H9 (cell line): ENCODE measurements at regions not wholly inside any gene's neighbourhood (a gene's known extent, or its start where the extent isn't known, plus 50 kb on each side); places are given as distances from the start of the nearest gene placed in this dataset.

Experiments used
- DNase-seq: peaks from one replicate; pipeline ENCODE4 v3.0.0-alpha.2; 2017
- H2AFZ ChIP-seq: one replicate; pipeline ENCODE4 v1.6.1; 2013; ENCODE audit warnings: mild to moderate bottlenecking, low read length, control low read depth, moderate library complexity
- H2AK5ac ChIP-seq: 2 replicates; pipeline ENCODE4 v1.6.1; 2013; ENCODE audit warnings: low read length, control low read depth, mixed read lengths; ENCODE audit not compliant: insufficient read length
- H2BK120ac ChIP-seq: one replicate; pipeline ENCODE4 v1.6.1; 2013; ENCODE audit warnings: low read depth, mild to moderate bottlenecking, low read length, control low read depth, inconsistent platforms; ENCODE audit not compliant: poor library complexity, severe bottlenecking
- H2BK12ac ChIP-seq: 2 replicates; pipeline ENCODE4 v1.6.1; 2013; ENCODE audit warnings: low read length, control low read depth, mixed read lengths, low read depth; ENCODE audit not compliant: insufficient read length
- H2BK15ac ChIP-seq: 2 replicates; pipeline ENCODE4 v1.6.1; 2013; ENCODE audit warnings: low read depth, low read length, control low read depth
- H2BK20ac ChIP-seq: one replicate; pipeline ENCODE4 v1.6.1; 2013; ENCODE audit warnings: low read depth, mild to moderate bottlenecking, low read length, control low read depth, inconsistent platforms; ENCODE audit not compliant: poor library complexity, severe bottlenecking
- H2BK5ac ChIP-seq: 2 replicates; pipeline ENCODE4 v1.6.1; 2013; ENCODE audit warnings: low read length, control low read depth, mixed read lengths; ENCODE audit not compliant: insufficient read length
- H3K14ac ChIP-seq: 2 replicates; pipeline ENCODE4 v1.6.1; 2013; ENCODE audit warnings: low read length, control low read depth; ENCODE audit not compliant: insufficient read depth
- H3K18ac ChIP-seq: 2 replicates; pipeline ENCODE4 v1.6.1; 2013; ENCODE audit warnings: low read depth, mild to moderate bottlenecking, mixed read lengths, low read length, control low read depth; ENCODE audit not compliant: insufficient read length
- H3K23ac ChIP-seq: 2 replicates; pipeline ENCODE4 v1.6.1; 2013; ENCODE audit warnings: low read length, control low read depth, mixed read lengths, low read depth; ENCODE audit not compliant: insufficient read length
- H3K23me2 ChIP-seq: 2 replicates; pipeline ENCODE4 v1.6.1; 2013; ENCODE audit warnings: low read depth, mild to moderate bottlenecking, mixed read lengths, low read length, control low read depth; ENCODE audit not compliant: insufficient read length, poor library complexity, severe bottlenecking
- H3K27ac ChIP-seq: 2 replicates; pipeline ENCODE4 v1.5.1; 2013; ENCODE audit warnings: low read length, control low read depth, mixed read lengths, low read depth; ENCODE audit not compliant: insufficient read length
- H3K27me3 ChIP-seq: 2 replicates; pipeline ENCODE4 v1.6.1; 2013; ENCODE audit warnings: low read length, control low read depth, inconsistent platforms; ENCODE audit not compliant: insufficient read depth
- H3K4ac ChIP-seq: 2 replicates; pipeline ENCODE4 v1.6.1; 2013; ENCODE audit warnings: low read depth, mild to moderate bottlenecking, control low read depth, inconsistent platforms, low read length, moderate library complexity
- H3K4me1 ChIP-seq: 2 replicates; pipeline ENCODE4 v1.6.1; 2013; ENCODE audit warnings: low read length, control low read depth, inconsistent platforms; ENCODE audit not compliant: insufficient read depth
- H3K4me2 ChIP-seq: 2 replicates; pipeline ENCODE4 v1.6.1; 2013; ENCODE audit warnings: low read length, control low read depth, mixed read lengths; ENCODE audit not compliant: insufficient read length, insufficient read depth
- H3K56ac ChIP-seq: 2 replicates; pipeline ENCODE4 v1.6.1; 2013; ENCODE audit warnings: low read depth, mild to moderate bottlenecking, mixed read lengths, low read length, control low read depth; ENCODE audit not compliant: insufficient read length
- H3K79me1 ChIP-seq: 2 replicates; pipeline ENCODE4 v1.6.1; 2013; ENCODE audit warnings: low read depth, mild to moderate bottlenecking, moderate library complexity, low read length, control low read depth, inconsistent platforms; ENCODE audit not compliant: insufficient read depth, poor library complexity, severe bottlenecking
- H3K79me2 ChIP-seq: 2 replicates; pipeline ENCODE4 v1.6.1; 2013; ENCODE audit warnings: low read length, control low read depth, inconsistent platforms; ENCODE audit not compliant: insufficient read depth
- H3K9ac ChIP-seq: 2 replicates; pipeline ENCODE4 v1.6.1; 2013; ENCODE audit warnings: low read length, control low read depth, mixed read lengths; ENCODE audit not compliant: insufficient read length; ENCODE audit errors: extremely low read depth
- H3K9me3 ChIP-seq: one replicate; pipeline ENCODE4 v1.6.1; 2013; ENCODE audit warnings: low read depth, low read length, inconsistent platforms; ENCODE audit not compliant: control insufficient read depth
- H3T11ph ChIP-seq: one replicate; pipeline ENCODE4 v1.6.1; 2013; ENCODE audit warnings: mild to moderate bottlenecking, low read length, control low read depth, inconsistent platforms
- H4K20me1 ChIP-seq: one replicate; pipeline ENCODE4 v1.6.1; 2013; ENCODE audit not compliant: control insufficient read depth, insufficient read length, insufficient read depth
- H4K5ac ChIP-seq: 2 replicates; pipeline ENCODE4 v1.6.1; 2013; ENCODE audit warnings: low read depth, mild to moderate bottlenecking, mixed read lengths, low read length, control low read depth; ENCODE audit not compliant: insufficient read length
- H4K8ac ChIP-seq: replicated peaks from 2 replicates; pipeline ENCODE4 v1.6.1; 2013; ENCODE audit warnings: low read length, control low read depth, mixed read lengths, low read depth; ENCODE audit not compliant: insufficient read length
- H4K91ac ChIP-seq: 2 replicates; pipeline ENCODE4 v1.6.1; 2013; ENCODE audit warnings: low read depth, mild to moderate bottlenecking, moderate library complexity, mixed read lengths, low read length, control low read depth; ENCODE audit not compliant: insufficient read length
- H3K27ac Mint-ChIP-seq, 3 experiments: 2 replicates in 2 of 3; 3 replicates in 1 of 3; pipeline ENCODE4 v1.8.0; 2020 to 2021; ENCODE audit warnings: mixed read lengths in 3 of 3, mild to moderate bottlenecking in 1 of 3, moderate library complexity in 1 of 3
- H3K27me3 Mint-ChIP-seq: 2 replicates; pipeline ENCODE4 v1.8.0; 2021; ENCODE audit warnings: low read depth, mild to moderate bottlenecking, moderate library complexity, mixed read lengths
- H3K36me3 Mint-ChIP-seq, 3 experiments: 2 replicates in 2 of 3; 3 replicates in 1 of 3; pipeline ENCODE4 v1.8.0; 2020 to 2021; ENCODE audit warnings: low read depth in 3 of 3, mixed read lengths in 3 of 3; ENCODE audit not compliant: insufficient read depth in 1 of 3
- H3K4me1 Mint-ChIP-seq, 2 experiments: 2 replicates each; pipeline ENCODE4 v1.8.0; 2020; ENCODE audit warnings: mixed read lengths in 2 of 2
- H3K4me3 Mint-ChIP-seq, 2 experiments: 2 replicates in 1 of 2; 3 replicates in 1 of 2; pipeline ENCODE4 v1.8.0; 2020 to 2021; ENCODE audit warnings: mild to moderate bottlenecking in 2 of 2, mixed read lengths in 2 of 2, moderate library complexity in 1 of 2
- H3K9me3 Mint-ChIP-seq, 2 experiments: 2 replicates in 1 of 2; 3 replicates in 1 of 2; pipeline ENCODE4 v1.8.0; 2020; ENCODE audit warnings: mild to moderate bottlenecking in 2 of 2, mixed read lengths in 2 of 2, moderate library complexity in 1 of 2
- CTCF ChIP-seq: fragments of 200-600 bp; sonication (generic); conservative IDR thresholded peaks from 3 replicates; pipeline ENCODE4 v1.8.0; 2021; ENCODE audit warnings: antibody characterized with exemption, mild to moderate bottlenecking
- WGBS: extraction: QIAGEN DNeasy Blood & Tissue Kit; methylation state at CpG from one replicate; pipeline ENCODE4 v1.1.7; 2013; ENCODE audit warnings: missing lambda C conversion rate, low lambda C conversion rate, mixed read lengths; ENCODE audit not compliant: insufficient read length; ENCODE audit errors: extremely low coverage; 5-methylcytosine and 5-hydroxymethylcytosine counted together

GRCh38 chr3:76668653-76669052 lies 371.2 kb upstream of the ROBO2 start:
- H2BK15ac ChIP-seq = no peak overlapping the region
- no peak overlapping the region for H3K56ac ChIP-seq
- H3K23me2 ChIP-seq = no peaks in the 10 kb centered on the region
- no peak for TF ChIP-seq CTCF
- H3K9ac ChIP-seq = no peak overlapping the region
- no peak overlapping the region for H3K27ac Mint-ChIP-seq
- H3K23ac ChIP-seq = no peak overlapping the region
- no peaks in the 10 kb centered on the region for H3K36me3 Mint-ChIP-seq
- no peak overlapping the region for H3K4me2 ChIP-seq
- no peak overlapping the region for H2AFZ ChIP-seq
- no peak overlapping the region for H2BK120ac ChIP-seq
- no peak overlapping the region for H4K5ac ChIP-seq
- H2BK12ac ChIP-seq = no peak overlapping the region
- H3K4me1 Mint-ChIP-seq = peaks cover 14 to 15% of the 10 kb centered on the region in 2 experiments
- no peak overlapping the region for H4K91ac ChIP-seq
- H2BK20ac ChIP-seq = no peak overlapping the region
- no peak overlapping the region for H4K8ac ChIP-seq
- no peak overlapping the region for H3K18ac ChIP-seq
- no peak overlapping the region for H2BK5ac ChIP-seq
- no CpG with 5 or more reads among the region's 4 CpGs for WGBS
- no peaks in the 10 kb centered on the region; the same call in 1 of the 2 replicates for H3K4me1 ChIP-seq
- no peak overlapping the region for H2AK5ac ChIP-seq
- no peak overlapping the region for H3K4me3 Mint-ChIP-seq
- H3K14ac ChIP-seq = no peak overlapping the region
- no peak overlapping the region for H3K4ac ChIP-seq
- H3K9me3 Mint-ChIP-seq = no peaks in the 10 kb centered on the region
- no peaks in the 10 kb centered on the region for H3K79me2 ChIP-seq
- H3K27me3 ChIP-seq = no peaks in the 10 kb centered on the region
- H3K27me3 Mint-ChIP-seq = no peaks in the 10 kb centered on the region
- no peaks in the 10 kb centered on the region for H3K79me1 ChIP-seq
- no peak overlapping the region for H3K27ac ChIP-seq
- H3K9me3 ChIP-seq = no peaks in the 10 kb centered on the region
- H3T11ph ChIP-seq = no peak overlapping the region
- no peaks in the 10 kb centered on the region for H4K20me1 ChIP-seq
- DNase-seq = no peak
